Glutamatergic neuron (in vitro differentiated cells): ENCODE measurements at regions not wholly inside any gene's neighbourhood (a gene's known extent, or its start where the extent isn't known, plus 50 kb on each side); places are given as distances from the start of the nearest gene placed in this dataset.

Experiments used
- DNase-seq: peaks from one replicate; pipeline ENCODE4 v3.0.0; 2022
- H3K27ac Mint-ChIP-seq: one replicate; pipeline ENCODE4 v1.8.0; 2020; ENCODE audit warnings: mild to moderate bottlenecking, mixed read lengths, inconsistent platforms; ENCODE audit not compliant: unreplicated experiment
- H3K27me3 Mint-ChIP-seq: one replicate; pipeline ENCODE4 v1.8.0; 2020; ENCODE audit warnings: mild to moderate bottlenecking, moderate library complexity, mixed read lengths, inconsistent platforms; ENCODE audit not compliant: unreplicated experiment
- H3K36me3 Mint-ChIP-seq: one replicate; pipeline ENCODE4 v1.8.0; 2020; ENCODE audit warnings: mild to moderate bottlenecking, mixed read lengths, inconsistent platforms; ENCODE audit not compliant: unreplicated experiment
- H3K4me1 Mint-ChIP-seq: one replicate; pipeline ENCODE4 v1.8.0; 2020; ENCODE audit warnings: mild to moderate bottlenecking, low read depth, mixed read lengths, inconsistent platforms; ENCODE audit not compliant: unreplicated experiment
- H3K4me3 Mint-ChIP-seq: one replicate; pipeline ENCODE4 v1.8.0; 2020; ENCODE audit warnings: mild to moderate bottlenecking, mixed read lengths, inconsistent platforms; ENCODE audit not compliant: unreplicated experiment
- H3K9me3 Mint-ChIP-seq: one replicate; pipeline ENCODE4 v1.8.0; 2020; ENCODE audit warnings: mild to moderate bottlenecking, moderate library complexity, mixed read lengths, inconsistent platforms; ENCODE audit not compliant: unreplicated experiment
- CTCF ChIP-seq: fragments of 200-600 bp; sonication (generic); IDR thresholded peaks from one replicate; pipeline ENCODE4 v1.5.0; 2021; ENCODE audit not compliant: partially characterized antibody, unreplicated experiment

- peaks cover 7% of the 10 kb centered on the region for H3K4me1 Mint-ChIP-seq
- peaks cover 5% of the 10 kb centered on the region for H3K9me3 Mint-ChIP-seq
- DNase-seq: no peak
- peaks cover 7% of the 10 kb centered on the region for H3K27me3 Mint-ChIP-seq
- H3K4me3 Mint-ChIP-seq: no peak overlapping the region
- H3K36me3 Mint-ChIP-seq: no peaks in the 10 kb centered on the region
- TF ChIP-seq CTCF: no peak
- no peak overlapping the region for H3K27ac Mint-ChIP-seq
Measured at GRCh38 chr10:130817674-130818073, 493.8 kb downstream of the TCERG1L start.

GRCh38 chr10:130820880-130821482, 490.5 kb downstream of the TCERG1L start:
- H3K9me3 Mint-ChIP-seq: peaks cover 11% of the 10 kb centered on the region

GRCh38 chr10:130824230-130825014, 487.1 kb downstream of the TCERG1L start:
- H3K36me3 Mint-ChIP-seq: peaks cover 6% of the 10 kb centered on the region
- peaks cover 6% of the 10 kb centered on the region for H3K9me3 Mint-ChIP-seq
- DNase-seq: no peak
- peaks cover 2% of the 10 kb centered on the region for H3K4me1 Mint-ChIP-seq
- no peak overlapping the region for H3K4me3 Mint-ChIP-seq
- peaks cover 2% of the 10 kb centered on the region for H3K27me3 Mint-ChIP-seq
- H3K27ac Mint-ChIP-seq: no peak overlapping the region
- TF ChIP-seq CTCF: no peak

More at GRCh38 chr10:130820880-130821482, 490.5 kb downstream of the TCERG1L start:
- Mint-ChIP-seq H3K36me3 (peaks cover 6% of the 10 kb centered on the region), H3K27me3 (peaks cover 5% of the 10 kb centered on the region), H3K4me3 (no peak overlapping the region), H3K4me1 (peaks cover 5% of the 10 kb centered on the region), H3K27ac (no peak overlapping the region)
- no peak for TF ChIP-seq CTCF
- DNase-seq: no peak

GRCh38 chr10:130833596-130833995, 477.9 kb downstream of the TCERG1L start:
- no peak for TF ChIP-seq CTCF
- DNase-seq: no peak
- Mint-ChIP-seq H3K27ac (no peak overlapping the region), H3K27me3 (no peaks in the 10 kb centered on the region), H3K4me1 (no peaks in the 10 kb centered on the region), H3K4me3 (no peak overlapping the region), H3K9me3 (peaks cover 2% of the 10 kb centered on the region), H3K36me3 (no peaks in the 10 kb centered on the region)

- no peak for DNase-seq
- no peaks in the 10 kb centered on the region for H3K36me3 Mint-ChIP-seq
- TF ChIP-seq CTCF: no peak
- H3K4me1 Mint-ChIP-seq: no peaks in the 10 kb centered on the region
- no peak overlapping the region for H3K27ac Mint-ChIP-seq
- no peaks in the 10 kb centered on the region for H3K27me3 Mint-ChIP-seq
- H3K9me3 Mint-ChIP-seq: peaks cover 2% of the 10 kb centered on the region
- no peak overlapping the region for H3K4me3 Mint-ChIP-seq
Measured at GRCh38 chr10:130834170-130834569, 477.4 kb downstream of the TCERG1L start.
